Endothelial cell of umbilical vein (primary cell): ENCODE measurements at regions not wholly inside any gene's neighbourhood (a gene's known extent, or its start where the extent isn't known, plus 50 kb on each side); places are given as distances from the start of the nearest gene placed in this dataset.

Source experiments
- BruUV-seq: library from RNA; stranded (reverse); fragments of 400-500 nt; replicated peaks from 2 replicates; lab custom pipeline; 2021; lab: Mats Ljungman, UMichigan
- CTCF ChIA-PET: fragments of 300-600, 350-600 bp; sonication (Branson Sonifier 250); formaldehyde crosslinking; loops from one replicate; lab custom pipeline; 2021; ENCODE audit warnings: antibody characterized with exemption, inconsistent platforms; lab: Charles Lee
- POLR2A ChIA-PET: fragments of 300-600, 350-600 bp; sonication (Branson Sonifier 250); formaldehyde crosslinking; loops from one replicate; lab custom pipeline; 2021; ENCODE audit warnings: antibody characterized with exemption, inconsistent platforms; lab: Charles Lee
- DNase-seq: peaks from one replicate; pipeline ENCODE4 v3.0.0-alpha.2; 2011; ENCODE audit warnings: low read depth, low spot score
- FAIRE-seq: peaks from 2 replicates; lab custom pipeline; 2011; peaks lifted over from hg19 to GRCh38; lab: Jason Lieb, UNC
- H2AFZ ChIP-seq: 2 replicates; pipeline ENCODE4 v1.6.0; 2012; ENCODE audit warnings: low read depth, low read length, control low read depth, inconsistent platforms
- H3K27ac ChIP-seq: 2 replicates; pipeline ENCODE4 v1.5.1; 2011; ENCODE audit warnings: low read depth, mild to moderate bottlenecking, control low read depth, low read length, moderate library complexity; ENCODE audit not compliant: insufficient read depth
- H3K27me3 ChIP-seq, 2 experiments: 2 replicates each; pipeline versions ENCODE4 v1.6.0 to v1.6.1; 2011; ENCODE audit warnings: low read length in 2 of 2, mixed read lengths in 1 of 2; ENCODE audit not compliant: control insufficient read depth in 2 of 2, insufficient read depth in 2 of 2
- H3K36me3 ChIP-seq, 2 experiments: 2 replicates in 1 of 2; 3 replicates in 1 of 2; pipeline ENCODE4 v1.5.1; 2011; ENCODE audit warnings: low read length in 2 of 2, mild to moderate bottlenecking in 1 of 2, moderate library complexity in 1 of 2; ENCODE audit not compliant: control insufficient read depth in 2 of 2, insufficient read depth in 2 of 2; ENCODE audit errors: extremely low read depth in 1 of 2
- H3K4me1 ChIP-seq: 3 replicates; pipeline ENCODE4 v1.5.1; 2011; ENCODE audit warnings: mild to moderate bottlenecking, low read length; ENCODE audit not compliant: control insufficient read depth, insufficient read depth; ENCODE audit errors: extremely low read depth
- H3K4me2 ChIP-seq: 2 replicates; pipeline ENCODE4 v1.6.1; 2011; ENCODE audit warnings: low read length, control low read depth, mixed read lengths; ENCODE audit not compliant: insufficient read depth
- H3K4me3 ChIP-seq, 3 experiments: fragments of 200-600 bp in 1 of 3; sonication (generic), shearing (Covaris generic) in 1 of 3; replicated peaks in 1 of 3; 2 replicates each; pipeline ENCODE4 v1.5.1; 2011 to 2016; ENCODE audit warnings: control low read depth in 3 of 3, low read length in 3 of 3, mild to moderate bottlenecking in 2 of 3, inconsistent platforms in 1 of 3, low read depth in 1 of 3, moderate library complexity in 1 of 3; ENCODE audit not compliant: insufficient read depth in 1 of 3
- H3K79me2 ChIP-seq: 2 replicates; pipeline ENCODE4 v1.6.0; 2012; ENCODE audit warnings: low read length, inconsistent platforms; ENCODE audit not compliant: control insufficient read depth, insufficient read depth
- H3K9ac ChIP-seq: replicated peaks from 2 replicates; pipeline ENCODE3; 2011; ENCODE audit warnings: low read length, control low read depth; ENCODE audit not compliant: insufficient read depth; ENCODE audit errors: extremely low read depth
- H3K9me1 ChIP-seq: replicated peaks from 3 replicates; pipeline ENCODE4 v1.6.0; 2011; ENCODE audit warnings: mild to moderate bottlenecking, low read length; ENCODE audit not compliant: control insufficient read depth, insufficient read depth; ENCODE audit errors: extremely low read depth
- H3K9me3 ChIP-seq: replicated peaks from 2 replicates; pipeline ENCODE4 v1.5.1; 2012; ENCODE audit warnings: low read length, inconsistent platforms; ENCODE audit not compliant: control insufficient read depth, insufficient read depth
- H4K20me1 ChIP-seq: replicated peaks from 2 replicates; pipeline ENCODE3; 2011; ENCODE audit warnings: mild to moderate bottlenecking, low read length; ENCODE audit not compliant: control insufficient read depth, insufficient read depth; ENCODE audit errors: extremely low read depth
- CTCF ChIP-seq, 2 donors: IDR thresholded peaks; 1 replicate in 1 of 2; 2 replicates in 1 of 2; pipeline ENCODE4 v1.5.1; 2011; ENCODE audit warnings: low read length in 2 of 2, mild to moderate bottlenecking in 2 of 2, moderate library complexity in 2 of 2, control low read depth in 1 of 2, inconsistent platforms in 1 of 2, low read depth in 1 of 2; ENCODE audit not compliant: insufficient read depth in 1 of 2; ENCODE audit errors: extremely low read depth in 1 of 2
- JUN ChIP-seq: IDR thresholded peaks from 2 replicates; pipeline ENCODE4 v1.6.1; 2011; ENCODE audit warnings: borderline replicate concordance, low read depth; ENCODE audit not compliant: insufficient read length, insufficient read depth
- MYC ChIP-seq: IDR thresholded peaks from one replicate; pipeline ENCODE4 v1.6.1; 2011; ENCODE audit warnings: mild to moderate bottlenecking, low read depth, low read length
- POLR2A ChIP-seq: IDR thresholded peaks from 2 replicates; pipeline ENCODE4 v1.6.1; 2012; ENCODE audit warnings: low read depth, mild to moderate bottlenecking, control low read depth, low read length
- POLR2AphosphoS5 ChIP-seq: IDR thresholded peaks from 2 replicates; pipeline ENCODE4 v1.6.1; 2012; ENCODE audit warnings: low read depth, mild to moderate bottlenecking, control low read depth, low read length, moderate library complexity; ENCODE audit not compliant: insufficient read depth
- dilution Hi-C: fragments of 300-500 bp; cut with MboI; formaldehyde crosslinking; loops from one replicate; pipeline ENCODE4 v1.15.0; 2019; ENCODE audit warnings: low sequenced_read_pairs; ENCODE audit not compliant: extremely low pct_ligation_motif_present
- intact Hi-C: fragments of 100-400 bp; cut with micrococcal nuclease; formaldehyde crosslinking; loops from one replicate; pipeline ENCODE4 v1.10.0; 2022

GRCh38 chr4:79074040-79074439 is 134.8 kb upstream of the PAQR3 start:
- no peak for DNase-seq
- TF ChIP-seq MYC = no peak
- no TSS peak for BruUV-seq
- Histone ChIP-seq H3K4me1 (no peaks in the 10 kb centered on the region), H3K79me2 (no peaks in the 10 kb centered on the region), H3K36me3 (no peaks in the 10 kb centered on the region), H3K9ac (no peak overlapping the region), H4K20me1 (no peaks in the 10 kb centered on the region), H3K9me1 (no peaks in the 10 kb centered on the region), H3K27ac (no peak overlapping the region), H3K4me3 (no peak overlapping the region), H3K27me3 (no peaks in the 10 kb centered on the region), H2AFZ (no peak overlapping the region), H3K4me2 (no peak overlapping the region), H3K9me3 (no peaks in the 10 kb centered on the region)
- POLR2A ChIA-PET = no interaction called here
- no peak for FAIRE-seq
- intact Hi-C loops (no loop called here), dilution Hi-C loops (no loop called here)
- CTCF ChIA-PET = no interaction called here

GRCh38 chr4:79073471-79073870 is 134.2 kb upstream of the PAQR3 start:
- no peak for TF ChIP-seq POLR2A
- no peak overlapping the region for H3K27ac ChIP-seq
- H3K9me3 ChIP-seq = no peaks in the 10 kb centered on the region
- ChIA-PET POLR2A (no interaction called here), CTCF (no interaction called here)
- BruUV-seq = no TSS peak
- dilution Hi-C loops = no loop called here
- H3K4me2 ChIP-seq = no peak overlapping the region
- H3K4me3 ChIP-seq = no peak overlapping the region
- no peaks in the 10 kb centered on the region for H3K79me2 ChIP-seq
- no peaks in the 10 kb centered on the region for H4K20me1 ChIP-seq
- no peaks in the 10 kb centered on the region for H3K36me3 ChIP-seq
- H2AFZ ChIP-seq = no peak overlapping the region
- intact Hi-C loops = no loop called here
- DNase-seq = no peak
- FAIRE-seq = no peak
- H3K9me1 ChIP-seq = no peaks in the 10 kb centered on the region
- H3K9ac ChIP-seq = no peak overlapping the region
- no peaks in the 10 kb centered on the region for H3K4me1 ChIP-seq
- H3K27me3 ChIP-seq = no peaks in the 10 kb centered on the region

GRCh38 chr4:79065262-79065661 is 126.0 kb upstream of the PAQR3 start:
- no peak overlapping the region for H3K9ac ChIP-seq
- no peak overlapping the region for H2AFZ ChIP-seq
- DNase-seq = no peak
- no peaks in the 10 kb centered on the region for H3K27me3 ChIP-seq
- intact Hi-C loops (no loop called here), dilution Hi-C loops (no loop called here)
- H3K9me3 ChIP-seq = no peaks in the 10 kb centered on the region
- H3K4me1 ChIP-seq = no peaks in the 10 kb centered on the region
- no peak overlapping the region for H3K4me3 ChIP-seq
- no peaks in the 10 kb centered on the region for H3K9me1 ChIP-seq
- H4K20me1 ChIP-seq = no peaks in the 10 kb centered on the region
- H3K79me2 ChIP-seq = no peaks in the 10 kb centered on the region
- FAIRE-seq = no peak
- H3K4me2 ChIP-seq = no peak overlapping the region
- BruUV-seq = no TSS peak
- no peak overlapping the region for H3K27ac ChIP-seq
- CTCF ChIA-PET = interaction anchor here (1.0 kb wide), 1 partner anchor 14 kb away, joined by 3 read pairs; no protein-coding TSS in a partner anchor
- POLR2A ChIA-PET = no interaction called here
- TF ChIP-seq JUN = no peak
- TF ChIP-seq POLR2AphosphoS5 = no peak
- no peak for TF ChIP-seq MYC
- no peak for TF ChIP-seq CTCF (IDR thresholded peaks at IDR 0.05; ENCODE audit: extremely low read depth in 1 of 2, insufficient read depth in 1 of 2, low read depth in 1 of 2, low read length in 2 of 2)
- H3K36me3 ChIP-seq = no peaks in the 10 kb centered on the region
